Peyer's patch (tissue), 4 donors: ENCODE measurements at regions not wholly inside any gene's neighbourhood (a gene's known extent, or its start where the extent isn't known, plus 50 kb on each side); places are given as distances from the start of the nearest gene placed in this dataset.

Experiments used
- POLR2A ChIP-seq, 2 donors: fragments of 450-650 bp; IDR thresholded peaks; one replicate each; pipeline ENCODE4 v1.5.1; 2017; ENCODE audit warnings: antibody characterized with exemption in 2 of 2, mild to moderate bottlenecking in 2 of 2, moderate library complexity in 2 of 2
- TF ChIP-seq, protein P1 (sequence below), 6 experiments: fragments of 450-650 bp in 4 of 6; fragments of 200-600 bp in 2 of 6; sonication (generic) in 1 of 6; IDR thresholded peaks; one replicate each; pipeline ENCODE4 v1.5.1; 2017 to 2019; ENCODE audit warnings: antibody characterized with exemption in 6 of 6, mild to moderate bottlenecking in 3 of 6, moderate library complexity in 1 of 6

DNA sequence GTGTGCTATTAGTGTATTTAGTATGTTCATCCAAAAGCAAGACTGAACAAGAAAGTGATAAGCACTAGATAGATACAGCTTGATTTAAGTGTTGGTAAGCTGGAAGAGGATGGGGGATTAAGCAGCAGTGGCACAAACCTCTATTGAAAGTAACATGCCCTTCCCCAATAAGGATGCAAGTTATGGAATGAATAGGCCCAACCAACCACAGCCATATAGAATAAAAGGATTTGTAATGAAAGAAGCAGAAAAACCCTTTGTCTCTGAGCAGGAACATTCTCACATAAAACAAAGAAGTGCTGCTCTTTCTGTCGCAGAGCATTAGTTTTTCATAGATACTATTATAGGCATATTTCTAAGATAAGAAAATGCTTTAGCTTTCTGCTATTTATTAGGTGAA lies 310.7 kb downstream of the IPO8 start:
- TF ChIP-seq, protein P1, sequence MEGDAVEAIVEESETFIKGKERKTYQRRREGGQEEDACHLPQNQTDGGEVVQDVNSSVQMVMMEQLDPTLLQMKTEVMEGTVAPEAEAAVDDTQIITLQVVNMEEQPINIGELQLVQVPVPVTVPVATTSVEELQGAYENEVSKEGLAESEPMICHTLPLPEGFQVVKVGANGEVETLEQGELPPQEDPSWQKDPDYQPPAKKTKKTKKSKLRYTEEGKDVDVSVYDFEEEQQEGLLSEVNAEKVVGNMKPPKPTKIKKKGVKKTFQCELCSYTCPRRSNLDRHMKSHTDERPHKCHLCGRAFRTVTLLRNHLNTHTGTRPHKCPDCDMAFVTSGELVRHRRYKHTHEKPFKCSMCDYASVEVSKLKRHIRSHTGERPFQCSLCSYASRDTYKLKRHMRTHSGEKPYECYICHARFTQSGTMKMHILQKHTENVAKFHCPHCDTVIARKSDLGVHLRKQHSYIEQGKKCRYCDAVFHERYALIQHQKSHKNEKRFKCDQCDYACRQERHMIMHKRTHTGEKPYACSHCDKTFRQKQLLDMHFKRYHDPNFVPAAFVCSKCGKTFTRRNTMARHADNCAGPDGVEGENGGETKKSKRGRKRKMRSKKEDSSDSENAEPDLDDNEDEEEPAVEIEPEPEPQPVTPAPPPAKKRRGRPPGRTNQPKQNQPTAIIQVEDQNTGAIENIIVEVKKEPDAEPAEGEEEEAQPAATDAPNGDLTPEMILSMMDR (IDR thresholded peaks at IDR 0.05) = no peak
- no peak for TF ChIP-seq POLR2A (IDR thresholded peaks at IDR 0.05)
